GM20000 (cell line): ENCODE measurements at regions not wholly inside any gene's neighbourhood (a gene's known extent, or its start where the extent isn't known, plus 50 kb on each side); places are given as distances from the start of the nearest gene placed in this dataset.

Experiments
- DNase-seq: peaks from one replicate; pipeline ENCODE4 v3.0.0; 2012; ENCODE audit warnings: low spot score
- TF ChIP-seq, protein P1 (sequence below): IDR thresholded peaks from 2 replicates; pipeline ENCODE4 v1.5.1; 2012; ENCODE audit warnings: mild to moderate bottlenecking, control low read depth; ENCODE audit errors: extremely low read depth, missing control alignments

DNA sequence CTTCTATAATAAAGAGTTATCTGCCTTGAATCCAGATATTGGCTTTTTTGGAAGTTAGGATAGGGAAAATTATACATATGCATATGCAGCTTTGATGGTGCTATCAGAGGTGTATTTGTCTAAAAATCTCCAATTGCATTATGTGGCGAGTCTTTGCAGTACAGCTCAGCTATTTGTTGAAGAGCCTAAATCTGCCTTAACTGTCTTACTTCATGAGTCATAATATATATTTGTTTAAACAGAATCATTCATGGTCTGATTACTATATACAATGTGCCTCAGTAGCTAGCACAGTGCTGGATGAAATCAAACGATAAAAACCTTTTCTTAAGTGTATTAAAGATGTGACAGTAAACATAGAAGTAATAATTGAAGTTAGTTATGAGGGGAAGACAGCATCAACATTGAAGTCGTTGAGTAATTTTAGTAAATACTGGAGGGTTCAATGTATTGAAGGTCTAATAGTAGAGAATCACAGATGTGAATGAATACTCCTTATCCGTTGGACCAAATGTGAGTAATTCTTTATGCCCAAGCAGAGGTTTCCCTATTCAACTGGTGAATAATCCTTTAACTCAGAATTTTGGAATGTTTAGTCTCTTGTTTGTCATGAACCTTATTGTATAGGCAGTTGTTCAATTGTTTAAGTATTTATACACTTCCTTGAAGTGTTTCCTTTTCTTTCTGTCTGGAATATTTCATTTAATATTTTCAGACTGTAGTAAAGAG is 74.8 kb upstream of the NAALADL2 start:
- TF ChIP-seq, protein P1, sequence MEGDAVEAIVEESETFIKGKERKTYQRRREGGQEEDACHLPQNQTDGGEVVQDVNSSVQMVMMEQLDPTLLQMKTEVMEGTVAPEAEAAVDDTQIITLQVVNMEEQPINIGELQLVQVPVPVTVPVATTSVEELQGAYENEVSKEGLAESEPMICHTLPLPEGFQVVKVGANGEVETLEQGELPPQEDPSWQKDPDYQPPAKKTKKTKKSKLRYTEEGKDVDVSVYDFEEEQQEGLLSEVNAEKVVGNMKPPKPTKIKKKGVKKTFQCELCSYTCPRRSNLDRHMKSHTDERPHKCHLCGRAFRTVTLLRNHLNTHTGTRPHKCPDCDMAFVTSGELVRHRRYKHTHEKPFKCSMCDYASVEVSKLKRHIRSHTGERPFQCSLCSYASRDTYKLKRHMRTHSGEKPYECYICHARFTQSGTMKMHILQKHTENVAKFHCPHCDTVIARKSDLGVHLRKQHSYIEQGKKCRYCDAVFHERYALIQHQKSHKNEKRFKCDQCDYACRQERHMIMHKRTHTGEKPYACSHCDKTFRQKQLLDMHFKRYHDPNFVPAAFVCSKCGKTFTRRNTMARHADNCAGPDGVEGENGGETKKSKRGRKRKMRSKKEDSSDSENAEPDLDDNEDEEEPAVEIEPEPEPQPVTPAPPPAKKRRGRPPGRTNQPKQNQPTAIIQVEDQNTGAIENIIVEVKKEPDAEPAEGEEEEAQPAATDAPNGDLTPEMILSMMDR = no peak

DNA sequence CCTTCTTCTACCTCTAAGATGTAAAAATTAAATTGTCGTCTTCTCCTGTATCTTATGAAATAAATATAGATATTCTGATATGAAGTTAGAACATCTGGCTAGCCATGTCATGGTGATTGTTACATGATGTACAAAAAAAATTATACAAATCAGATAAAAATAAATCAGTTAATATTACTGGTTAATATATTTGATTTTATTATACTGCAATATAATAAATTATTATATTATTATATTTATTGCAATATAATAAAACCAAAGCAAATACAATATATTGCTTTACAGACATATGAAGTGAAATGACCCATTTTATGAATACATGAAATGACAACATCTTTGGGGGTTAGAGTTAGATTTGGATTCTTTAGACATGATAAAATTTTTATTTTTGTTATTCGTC is 72.3 kb upstream of the NAALADL2 start:
- TF ChIP-seq, protein P1 = no peak
- no peak for DNase-seq

More for the DNA sequence above, 74.8 kb upstream of the NAALADL2 start:
- DNase-seq = no peak

DNA sequence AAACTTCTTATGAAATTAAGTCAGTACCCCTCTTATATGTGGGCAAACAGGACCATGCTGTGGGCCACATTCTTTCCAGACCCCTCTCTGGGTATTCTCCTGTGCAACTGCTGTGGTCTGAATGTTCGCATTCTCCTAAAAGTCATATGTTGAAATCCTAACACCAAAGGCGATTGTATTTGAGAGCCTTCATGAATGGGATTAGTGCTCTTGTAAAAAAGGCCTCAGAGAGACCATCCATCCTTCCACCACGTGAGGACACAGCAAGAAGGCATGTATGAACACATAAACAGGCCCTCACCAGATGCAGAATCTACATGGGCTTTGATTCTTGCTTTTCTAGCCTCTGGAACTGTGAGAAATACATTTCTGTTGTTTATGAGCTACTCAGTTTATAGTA is 68.0 kb upstream of the NAALADL2 start:
- no peak for DNase-seq
- TF ChIP-seq, protein P1 = no peak

DNA sequence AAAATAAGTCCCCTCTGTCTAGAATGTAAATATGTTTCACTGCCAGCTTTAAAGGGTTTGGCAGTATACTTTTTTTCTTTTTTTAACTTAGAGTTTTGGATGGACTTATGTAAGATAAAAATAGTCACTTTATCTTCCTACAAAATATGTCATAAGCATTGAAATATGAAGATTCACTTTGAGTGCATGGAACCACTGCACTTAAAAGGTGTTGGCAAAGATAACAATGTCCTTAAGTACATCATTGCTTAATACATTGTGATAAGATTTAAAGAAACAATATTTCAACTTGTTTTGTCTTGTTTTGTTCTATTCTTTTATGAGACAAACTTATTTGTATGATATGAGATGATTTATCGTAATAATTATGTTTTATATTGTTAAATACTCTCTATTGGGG is 66.3 kb upstream of the NAALADL2 start:
- TF ChIP-seq, protein P1 = no peak
- DNase-seq = no peak
